ENCODE measurements at regions not wholly inside any gene's neighbourhood (a gene's known extent, or its start where the extent isn't known, plus 50 kb on each side); places are given as distances from the start of the nearest gene placed in this dataset.

DNA sequence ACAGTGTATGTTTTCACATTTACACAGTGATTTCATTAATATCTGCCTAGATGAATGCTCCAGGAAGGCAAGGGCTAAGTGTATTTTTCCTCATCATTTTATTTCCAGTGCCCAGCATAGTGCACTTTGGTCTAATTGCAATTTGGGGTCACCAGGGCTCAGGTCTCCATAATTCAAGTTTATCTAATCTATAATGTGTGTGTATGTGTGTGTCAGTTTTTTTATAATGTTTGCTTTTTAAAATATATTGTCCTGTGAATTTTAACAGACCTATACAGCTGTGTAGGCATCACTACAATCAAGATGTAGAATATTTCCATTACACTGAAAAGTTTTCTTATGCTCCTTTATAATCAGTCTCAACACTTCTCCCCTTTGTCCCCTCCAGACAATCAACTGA is 620.4 kb downstream of the STK39 start:
- no peaks in the 10 kb centered on the region for H3K9me3 ChIP-seq (replicated peaks; ENCODE audit: insufficient read depth, low read length)
- no peaks in the 10 kb centered on the region for H4K20me1 ChIP-seq (ENCODE audit: insufficient read depth, low read length)
- no peak overlapping the region for H3K9ac ChIP-seq (ENCODE audit: low read length)
- H3K36me3 ChIP-seq (replicated peaks; ENCODE audit: insufficient read depth, low read length), result no peaks in the 10 kb centered on the region
- H3K9me2 ChIP-seq (replicated peaks; ENCODE audit: insufficient read depth, low read length), result no peaks in the 10 kb centered on the region
- TF ChIP-seq, protein P1, sequence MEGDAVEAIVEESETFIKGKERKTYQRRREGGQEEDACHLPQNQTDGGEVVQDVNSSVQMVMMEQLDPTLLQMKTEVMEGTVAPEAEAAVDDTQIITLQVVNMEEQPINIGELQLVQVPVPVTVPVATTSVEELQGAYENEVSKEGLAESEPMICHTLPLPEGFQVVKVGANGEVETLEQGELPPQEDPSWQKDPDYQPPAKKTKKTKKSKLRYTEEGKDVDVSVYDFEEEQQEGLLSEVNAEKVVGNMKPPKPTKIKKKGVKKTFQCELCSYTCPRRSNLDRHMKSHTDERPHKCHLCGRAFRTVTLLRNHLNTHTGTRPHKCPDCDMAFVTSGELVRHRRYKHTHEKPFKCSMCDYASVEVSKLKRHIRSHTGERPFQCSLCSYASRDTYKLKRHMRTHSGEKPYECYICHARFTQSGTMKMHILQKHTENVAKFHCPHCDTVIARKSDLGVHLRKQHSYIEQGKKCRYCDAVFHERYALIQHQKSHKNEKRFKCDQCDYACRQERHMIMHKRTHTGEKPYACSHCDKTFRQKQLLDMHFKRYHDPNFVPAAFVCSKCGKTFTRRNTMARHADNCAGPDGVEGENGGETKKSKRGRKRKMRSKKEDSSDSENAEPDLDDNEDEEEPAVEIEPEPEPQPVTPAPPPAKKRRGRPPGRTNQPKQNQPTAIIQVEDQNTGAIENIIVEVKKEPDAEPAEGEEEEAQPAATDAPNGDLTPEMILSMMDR (IDR thresholded peaks at IDR 0.05; ENCODE audit: low read length), result no peak
- TF ChIP-seq EZH2 (optimal IDR thresholded peaks at IDR 0.05; ENCODE audit: low read depth, low read length), result no peak
- TF ChIP-seq EZH2phosphoT487 (IDR thresholded peaks at IDR 0.05; ENCODE audit: low read length), result no peak
- H3F3A ChIP-seq (ENCODE audit: insufficient read depth, low read length), result no peaks in the 10 kb centered on the region
- H3K4me3 ChIP-seq (ENCODE audit: low read length), result no peak overlapping the region
- H3K4me2 ChIP-seq (ENCODE audit: low read depth, low read length), result no peak overlapping the region
- H3K4me1 ChIP-seq (ENCODE audit: low read length), result no peaks in the 10 kb centered on the region
- no peak overlapping the region for H2AFZ ChIP-seq (ENCODE audit: low read length)
- H3K79me2 ChIP-seq (ENCODE audit: low read length), result no peaks in the 10 kb centered on the region
- H3K27ac ChIP-seq (ENCODE audit: low read length), result no peak overlapping the region
- no peaks in the 10 kb centered on the region for H3K27me3 ChIP-seq (replicated peaks; ENCODE audit: insufficient read depth, low read length)
- no peak for DNase-seq

DNA sequence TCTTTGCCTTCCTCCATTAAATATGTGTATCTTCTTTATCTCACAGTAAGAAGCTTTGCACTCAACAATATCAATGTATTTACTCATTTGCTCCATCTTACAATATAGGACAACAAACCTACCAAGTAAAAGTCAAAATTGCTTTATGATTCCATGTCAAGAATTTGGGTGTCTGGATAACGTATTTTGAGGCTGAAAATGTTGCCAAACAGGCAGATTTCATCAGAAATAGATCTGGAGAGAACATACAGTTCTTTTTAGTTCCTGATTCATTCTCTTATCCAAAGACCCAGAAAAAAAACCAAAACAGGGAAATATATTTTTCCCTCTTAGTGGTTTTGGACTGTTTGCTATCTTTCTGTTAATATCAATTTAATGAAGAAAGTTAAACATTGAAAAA is 621.1 kb downstream of the STK39 start:
- no peak for TF ChIP-seq EZH2 (optimal IDR thresholded peaks at IDR 0.05; ENCODE audit: low read depth, low read length)
- TF ChIP-seq, protein P1 (IDR thresholded peaks at IDR 0.05; ENCODE audit: low read length), result no peak
- TF ChIP-seq EZH2phosphoT487 (IDR thresholded peaks at IDR 0.05; ENCODE audit: low read length), result no peak
- H3K4me1 ChIP-seq (ENCODE audit: low read length), result no peaks in the 10 kb centered on the region
- no peak overlapping the region for H3K4me2 ChIP-seq (ENCODE audit: low read depth, low read length)
- no peak overlapping the region for H3K9ac ChIP-seq (ENCODE audit: low read length)
- H3K27me3 ChIP-seq (replicated peaks; ENCODE audit: insufficient read depth, low read length), result no peaks in the 10 kb centered on the region
- no peak overlapping the region for H3K4me3 ChIP-seq (ENCODE audit: low read length)
- H3K79me2 ChIP-seq (ENCODE audit: low read length), result no peaks in the 10 kb centered on the region
- H4K20me1 ChIP-seq (ENCODE audit: insufficient read depth, low read length), result no peaks in the 10 kb centered on the region
- no peak overlapping the region for H3K27ac ChIP-seq (ENCODE audit: low read length)
- H2AFZ ChIP-seq (ENCODE audit: low read length), result no peak overlapping the region
- DNase-seq, result no peak
- no peaks in the 10 kb centered on the region for H3K36me3 ChIP-seq (replicated peaks; ENCODE audit: insufficient read depth, low read length)
- no peaks in the 10 kb centered on the region for H3K9me2 ChIP-seq (replicated peaks; ENCODE audit: insufficient read depth, low read length)
- no peaks in the 10 kb centered on the region for H3K9me3 ChIP-seq (replicated peaks; ENCODE audit: insufficient read depth, low read length)
- H3F3A ChIP-seq (ENCODE audit: insufficient read depth, low read length), result no peaks in the 10 kb centered on the region

DNA sequence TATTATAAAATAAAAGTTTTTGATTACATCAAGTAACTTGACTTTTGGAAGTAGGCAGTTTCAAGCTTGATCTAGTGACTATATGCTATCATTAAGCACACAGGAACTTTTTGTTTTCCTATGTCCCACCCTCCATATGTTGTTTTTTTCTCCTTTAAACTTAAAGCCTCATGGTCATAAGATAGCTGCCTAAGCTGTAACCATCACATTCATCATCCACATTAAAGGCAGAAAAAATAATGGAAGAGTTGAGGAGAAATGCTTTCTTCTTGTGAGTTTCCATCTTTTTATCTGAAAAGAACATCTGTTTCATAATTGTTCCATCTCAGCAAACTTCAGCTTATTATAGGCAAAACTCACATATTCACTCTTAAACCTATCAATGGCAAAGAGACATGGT is 630.4 kb downstream of the STK39 start:
- H3K36me3 ChIP-seq (replicated peaks; ENCODE audit: insufficient read depth, low read length), result no peaks in the 10 kb centered on the region
- H3K9ac ChIP-seq (ENCODE audit: low read length), result no peak overlapping the region
- no peaks in the 10 kb centered on the region for H3F3A ChIP-seq (ENCODE audit: insufficient read depth, low read length)
- no peaks in the 10 kb centered on the region for H3K4me1 ChIP-seq (ENCODE audit: low read length)
- H3K27me3 ChIP-seq (replicated peaks; ENCODE audit: insufficient read depth, low read length), result no peaks in the 10 kb centered on the region
- no peaks in the 10 kb centered on the region for H3K9me3 ChIP-seq (replicated peaks; ENCODE audit: insufficient read depth, low read length)
- H3K4me3 ChIP-seq (ENCODE audit: low read length), result no peak overlapping the region
- no peaks in the 10 kb centered on the region for H3K79me2 ChIP-seq (ENCODE audit: low read length)
- TF ChIP-seq EZH2 (optimal IDR thresholded peaks at IDR 0.05; ENCODE audit: low read depth, low read length), result no peak
- TF ChIP-seq, protein P1 (IDR thresholded peaks at IDR 0.05; ENCODE audit: low read length), result no peak
- TF ChIP-seq EZH2phosphoT487 (IDR thresholded peaks at IDR 0.05; ENCODE audit: low read length), result no peak
- no peaks in the 10 kb centered on the region for H3K9me2 ChIP-seq (replicated peaks; ENCODE audit: insufficient read depth, low read length)
- DNase-seq, result no peak
- H3K27ac ChIP-seq (ENCODE audit: low read length), result no peak overlapping the region
- no peaks in the 10 kb centered on the region for H4K20me1 ChIP-seq (ENCODE audit: insufficient read depth, low read length)
- H2AFZ ChIP-seq (ENCODE audit: low read length), result no peak overlapping the region
- no peak overlapping the region for H3K4me2 ChIP-seq (ENCODE audit: low read depth, low read length)

Data from MM.1S (cell line).